Naive thymus-derived CD4-positive, alpha-beta T cell (primary cell): ENCODE measurements at regions not wholly inside any gene's neighbourhood (a gene's known extent, or its start where the extent isn't known, plus 50 kb on each side); places are given as distances from the start of the nearest gene placed in this dataset.

Source experiments
- ATAC-seq: fragments of 150-1000 bp; cut with Tn5 transposase; 2 replicates; pipeline ENCODE4 v1.10.0; 2021; ENCODE audit warnings: mild to moderate bottlenecking, moderate library complexity
- CTCF ChIA-PET: fragments of 350-600 bp; sonication (Branson Sonifier 250); formaldehyde crosslinking; loops from one replicate; lab custom pipeline; 2021; ENCODE audit warnings: antibody characterized with exemption; lab: Charles Lee
- POLR2A ChIA-PET: fragments of 350-600 bp; sonication (Branson Sonifier 250); formaldehyde crosslinking; loops from one replicate; lab custom pipeline; 2021; ENCODE audit warnings: antibody characterized with exemption, inconsistent platforms; lab: Charles Lee
- DNase-seq, 9 donors: peaks; one replicate each; pipeline versions ENCODE4 v3.0.0 to v3.0.0-alpha.2; 2020 to 2022; ENCODE audit warnings: mixed read lengths in 1 of 9
- H3K27ac ChIP-seq: one replicate; pipeline ENCODE4 v1.7.0; 2013; ENCODE audit warnings: mild to moderate bottlenecking, low read depth, low read length, moderate library complexity
- H3K27me3 ChIP-seq, 2 donors: one replicate each; pipeline ENCODE4 v1.7.0; 2013; ENCODE audit warnings: low read length in 2 of 2, mild to moderate bottlenecking in 2 of 2, moderate library complexity in 2 of 2; ENCODE audit not compliant: control insufficient read depth in 2 of 2, insufficient read depth in 2 of 2
- H3K36me3 ChIP-seq, 3 experiments: 1 replicate in 2 of 3; 2 replicates in 1 of 3; pipeline ENCODE4 v1.7.0; 2013; ENCODE audit warnings: low read length in 3 of 3, mild to moderate bottlenecking in 3 of 3, moderate library complexity in 1 of 3; ENCODE audit not compliant: insufficient read depth in 3 of 3, control insufficient read depth in 2 of 3
- H3K4me1 ChIP-seq, 2 donors: one replicate each; pipeline ENCODE4 v1.7.0; 2013; ENCODE audit warnings: low read length in 2 of 2, mild to moderate bottlenecking in 2 of 2, moderate library complexity in 1 of 2; ENCODE audit not compliant: control insufficient read depth in 2 of 2, insufficient read depth in 2 of 2
- H3K4me3 ChIP-seq: 2 replicates; pipeline ENCODE4 v1.7.0; 2013; ENCODE audit warnings: mild to moderate bottlenecking, low read length
- H3K9me3 ChIP-seq, 3 experiments: 1 replicate in 2 of 3; 2 replicates in 1 of 3; pipeline ENCODE4 v1.7.0; 2013; ENCODE audit warnings: low read length in 3 of 3; ENCODE audit not compliant: control insufficient read depth in 2 of 3
- H3K27ac Mint-ChIP-seq, 9 donors: one replicate each; pipeline ENCODE4 v1.8.0; 2020 to 2022; ENCODE audit warnings: mixed read lengths in 9 of 9, mild to moderate bottlenecking in 8 of 9, moderate library complexity in 5 of 9, inconsistent platforms in 2 of 9
- H3K27me3 Mint-ChIP-seq, 5 donors: one replicate each; pipeline ENCODE4 v1.8.0; 2021 to 2022; ENCODE audit warnings: mixed read lengths in 5 of 5, mild to moderate bottlenecking in 1 of 5
- H3K36me3 Mint-ChIP-seq, 5 donors: one replicate each; pipeline ENCODE4 v1.8.0; 2020 to 2022; ENCODE audit warnings: mixed read lengths in 5 of 5, mild to moderate bottlenecking in 3 of 5, inconsistent platforms in 1 of 5
- H3K4me1 Mint-ChIP-seq, 7 donors: one replicate each; pipeline ENCODE4 v1.8.0; 2020 to 2022; ENCODE audit warnings: mixed read lengths in 7 of 7, mild to moderate bottlenecking in 3 of 7, inconsistent platforms in 1 of 7
- H3K4me3 Mint-ChIP-seq, 10 donors: one replicate each; pipeline ENCODE4 v1.8.0; 2020 to 2022; ENCODE audit warnings: mild to moderate bottlenecking in 10 of 10, mixed read lengths in 10 of 10, moderate library complexity in 6 of 10, inconsistent platforms in 2 of 10
- H3K9me3 Mint-ChIP-seq, 11 donors: one replicate each; pipeline ENCODE4 v1.8.0; 2020 to 2022; ENCODE audit warnings: mixed read lengths in 11 of 11, mild to moderate bottlenecking in 4 of 11, inconsistent platforms in 1 of 11, moderate library complexity in 1 of 11
- intact Hi-C, 2 donors: fragments of 100-400 bp; cut with micrococcal nuclease; formaldehyde crosslinking; loops; one replicate each; pipeline ENCODE4 v1.15.1; 2023

DNA sequence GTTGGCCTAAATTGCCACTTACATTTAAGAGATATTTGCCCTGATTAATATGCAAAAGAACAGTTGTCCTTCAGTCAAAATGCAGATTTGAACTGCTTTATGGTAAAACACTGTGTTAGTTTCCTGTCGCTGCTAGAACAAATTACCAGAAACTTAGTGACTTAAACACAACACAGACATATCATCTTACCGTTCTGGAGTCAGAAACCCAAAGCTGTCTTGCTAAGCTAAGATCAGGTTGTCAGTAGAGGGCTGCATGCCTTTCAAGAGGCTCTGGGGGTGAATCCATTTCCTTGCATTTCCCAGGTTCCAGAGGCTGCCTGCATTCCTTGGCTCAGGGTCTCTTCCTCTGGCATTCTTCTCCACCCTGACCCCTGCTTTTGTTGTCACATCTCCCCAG, 149.5 kb downstream of the FAM161A start:
- H3K36me3 ChIP-seq, result no peaks in the 10 kb centered on the region
- H3K27ac ChIP-seq, result no peak overlapping the region
- DNase-seq (no peak), ATAC-seq (no peak)
- POLR2A ChIA-PET, result interaction anchor here (0.8 kb wide), 1 partner anchor 14 kb away, joined by 3 read pairs; no protein-coding TSS in a partner anchor
- H3K9me3 ChIP-seq, result no peaks in the 10 kb centered on the region
- Mint-ChIP-seq H3K27ac (no peak overlapping the region), H3K4me3 (no peak overlapping the region), H3K4me1 (peaks cover 0 to 4% (median 0%) of the 10 kb centered on the region in 7 donors), H3K9me3 (no peaks in the 10 kb centered on the region), H3K36me3 (no peaks in the 10 kb centered on the region), H3K27me3 (peaks cover 0 to 7% (median 2%) of the 10 kb centered on the region in 5 donors)
- no peaks in the 10 kb centered on the region for H3K4me1 ChIP-seq
- no peaks in the 10 kb centered on the region for H3K27me3 ChIP-seq
- no peak overlapping the region for H3K4me3 ChIP-seq
- CTCF ChIA-PET, result no interaction called here
- intact Hi-C loops, result no loop called here

DNA sequence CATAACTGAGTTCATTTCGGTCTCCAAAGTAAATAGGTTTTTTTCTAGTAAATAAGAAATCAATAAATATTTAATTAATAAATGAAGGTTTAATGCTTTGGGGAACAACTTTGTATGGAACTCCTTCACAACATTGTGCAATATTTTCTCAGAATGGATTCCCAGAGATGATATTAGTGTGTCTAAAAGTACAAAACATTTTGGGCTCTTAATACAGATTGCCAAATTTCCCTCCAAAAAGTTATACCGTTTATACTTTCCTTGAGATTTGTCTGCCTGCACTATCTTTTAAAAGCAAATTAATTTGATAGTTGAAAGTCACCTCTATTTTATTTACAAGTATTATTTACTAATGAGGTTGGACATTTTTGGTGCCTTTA, 151.8 kb downstream of the FAM161A start:
- H3K4me1 Mint-ChIP-seq, result peaks cover 0 to 3% (median 0%) of the 10 kb centered on the region in 7 donors
- H3K36me3 ChIP-seq, result no peaks in the 10 kb centered on the region

DNA sequence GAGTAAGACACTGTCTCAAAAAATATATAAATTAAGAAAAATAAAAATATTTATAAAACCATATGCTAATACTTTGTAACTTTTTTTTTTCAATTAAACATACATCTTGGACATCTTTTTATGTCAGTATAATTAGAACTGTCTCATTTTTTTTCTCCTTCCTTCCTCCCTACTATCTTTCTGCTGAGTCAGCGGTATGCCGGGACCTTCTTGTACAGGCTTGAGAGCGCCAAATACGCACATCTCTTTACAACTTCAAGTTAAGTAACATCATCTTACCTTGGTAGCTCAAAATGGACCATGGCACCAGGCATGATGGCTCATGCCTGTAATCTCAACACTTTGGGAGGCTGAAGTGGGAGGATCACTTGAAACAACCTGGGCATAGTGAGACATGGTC, 153.4 kb downstream of the FAM161A start:
- Mint-ChIP-seq H3K36me3 (no peaks in the 10 kb centered on the region), H3K27me3 (peaks cover 0 to 7% (median 5%) of the 10 kb centered on the region in 5 donors), H3K27ac (no peak overlapping the region), H3K4me1 (peaks cover 0 to 5% (median 0%) of the 10 kb centered on the region in 7 donors), H3K9me3 (no peaks in the 10 kb centered on the region), H3K4me3 (no peak overlapping the region)
- no peaks in the 10 kb centered on the region for H3K27me3 ChIP-seq
- intact Hi-C loops, result no loop called here
- no peak overlapping the region for H3K27ac ChIP-seq
- ChIA-PET CTCF (no interaction called here), POLR2A (interaction anchor here (1.5 kb wide), 1 partner anchor 64 kb away, joined by 3 read pairs; no protein-coding TSS in a partner anchor)
- ATAC-seq, result no peak
- no peak for DNase-seq
- no peaks in the 10 kb centered on the region for H3K9me3 ChIP-seq
- no peak overlapping the region for H3K4me3 ChIP-seq
- no peaks in the 10 kb centered on the region for H3K36me3 ChIP-seq
- H3K4me1 ChIP-seq, result no peaks in the 10 kb centered on the region

More for the DNA sequence above, 151.8 kb downstream of the FAM161A start:
- Histone ChIP-seq H3K4me3 (no peak overlapping the region), H3K27ac (no peak overlapping the region), H3K27me3 (no peaks in the 10 kb centered on the region), H3K9me3 (no peaks in the 10 kb centered on the region), H3K4me1 (no peaks in the 10 kb centered on the region)
- no peaks in the 10 kb centered on the region for H3K36me3 Mint-ChIP-seq
- intact Hi-C loops, result no loop called here
- ATAC-seq (no peak), DNase-seq (no peak)
- H3K27me3 Mint-ChIP-seq, result peaks cover 0 to 7% (median 5%) of the 10 kb centered on the region in 5 donors
- ChIA-PET CTCF (no interaction called here), POLR2A (interaction anchor here (1.5 kb wide), 1 partner anchor 62 kb away, joined by 3 read pairs; no protein-coding TSS in a partner anchor)
- no peaks in the 10 kb centered on the region for H3K9me3 Mint-ChIP-seq
- H3K27ac Mint-ChIP-seq, result no peak overlapping the region
- no peak overlapping the region for H3K4me3 Mint-ChIP-seq

DNA sequence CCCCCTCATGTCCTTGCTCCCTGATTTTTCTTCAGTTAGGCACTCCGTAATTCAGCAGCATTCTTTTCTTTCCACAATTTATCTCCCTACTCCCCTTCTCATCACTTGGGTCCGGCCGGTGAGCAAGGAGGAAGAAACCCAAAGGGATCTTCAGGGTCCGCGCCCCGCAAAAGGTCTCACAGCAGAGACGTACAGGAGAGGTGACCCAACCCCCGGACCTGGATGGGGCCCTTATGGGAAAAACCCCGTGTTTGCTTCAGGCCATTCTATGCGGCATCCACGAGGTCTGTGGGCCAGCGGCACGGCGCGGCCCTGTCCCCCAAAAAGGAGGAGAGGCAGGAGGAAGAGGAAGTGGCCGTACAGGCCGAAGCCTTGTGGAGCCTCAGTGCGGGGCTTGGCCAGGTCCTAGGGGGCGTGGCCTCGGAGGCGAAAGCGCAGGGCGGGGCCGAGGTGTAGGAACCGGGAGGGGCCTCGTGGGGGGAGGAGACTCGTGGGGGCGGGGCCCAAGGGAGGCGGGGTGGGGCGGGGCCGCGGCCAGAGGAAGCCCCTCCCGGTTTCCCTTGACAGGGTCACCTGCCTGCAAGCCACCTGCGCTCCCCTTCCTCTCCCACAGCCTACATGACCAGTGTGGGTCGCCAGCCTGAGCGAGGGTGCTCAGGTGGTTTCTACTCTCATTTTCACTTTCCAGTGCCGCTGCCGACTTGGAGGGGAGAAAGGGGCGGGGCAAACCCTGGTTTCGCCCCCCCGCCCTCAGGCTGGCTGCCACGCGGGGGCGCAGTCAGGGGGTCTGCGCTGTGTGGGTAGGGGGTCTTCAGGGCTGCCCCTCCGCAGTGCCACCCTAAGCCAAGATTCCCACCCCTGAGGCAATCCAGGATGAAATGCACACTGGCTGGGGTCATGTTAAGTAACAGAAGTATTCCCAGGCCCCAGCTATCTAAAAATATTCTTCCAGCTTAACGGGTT, 156.4 kb upstream of the XPO1 start:
- H3K9me3 ChIP-seq, result no peaks in the 10 kb centered on the region
- CTCF ChIA-PET, result interaction anchor here (0.7 kb wide), 1 partner anchor 138 kb away, joined by 3 read pairs; no protein-coding TSS in a partner anchor
- Mint-ChIP-seq H3K27ac (peak overlapping the region; percentile 74 to 92 (median 87)), H3K36me3 (no peaks in the 10 kb centered on the region), H3K9me3 (no peaks in the 10 kb centered on the region), H3K27me3 (peaks cover 0 to 4% (median 0%) of the 10 kb centered on the region in 5 donors), H3K4me1 (peaks cover 4 to 19% (median 15%) of the 10 kb centered on the region in 7 donors), H3K4me3 (peak overlapping the region; percentile 84 to 96 (median 91))
- peaks cover 0 to 5% of the 10 kb centered on the region in 2 donors for H3K4me1 ChIP-seq
- POLR2A ChIA-PET, result interaction anchor here (0.9 to 1.0 kb wide), 2 partner anchors 62 to 156 kb away, joined by 3 to 4 read pairs; partner anchors contain the start of gene XPO1
- intact Hi-C loops, result loop anchor here (1.0 to 10.0 kb wide), 12 partner anchors 23 to 938 kb away; partner anchors contain the start of genes FAM161A (in 2 of the 2), PAPOLG (in 2 of the 2), USP34 (in 2 of the 2) and XPO1 (in 2 of the 2)
- peak overlapping the region; percentile 74 for H3K4me3 ChIP-seq
- ATAC-seq (peak; percentile 99), DNase-seq (peak; percentile 62 to 91 (median 77))
- H3K36me3 ChIP-seq, result no peaks in the 10 kb centered on the region
- peak overlapping the region; percentile 62 for H3K27ac ChIP-seq
- H3K27me3 ChIP-seq, result no peaks in the 10 kb centered on the region

DNA sequence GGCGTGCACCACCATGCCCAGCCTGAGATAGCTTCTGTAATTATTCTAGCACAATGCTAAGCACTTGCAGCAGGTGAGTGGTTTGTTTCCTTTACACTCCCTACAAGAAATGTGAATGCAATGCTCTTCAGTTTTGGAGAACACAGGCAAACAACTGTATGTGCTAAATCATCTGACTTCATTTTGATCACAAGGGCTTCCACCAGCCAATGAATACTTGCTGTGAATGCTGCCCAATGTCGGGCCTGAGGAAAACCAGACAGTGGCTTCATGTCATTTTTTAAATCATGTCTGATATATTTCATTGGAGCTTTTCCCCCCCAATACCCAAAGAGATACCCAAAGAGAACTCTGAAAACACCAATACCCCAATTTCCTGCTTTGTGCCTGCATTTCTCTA, 155.6 kb upstream of the XPO1 start:
- intact Hi-C loops, result loop anchor here (1.0 to 10.0 kb wide), 12 partner anchors 22 to 937 kb away; partner anchors contain the start of genes FAM161A (in 2 of the 2), PAPOLG (in 2 of the 2), USP34 (in 2 of the 2) and XPO1 (in 2 of the 2)
- H3K27ac Mint-ChIP-seq, result peak overlapping the region; percentile 40 to 92 (median 85)
- Histone ChIP-seq H3K27me3 (no peaks in the 10 kb centered on the region), H3K4me1 (peaks cover 0 to 5% of the 10 kb centered on the region in 2 donors), H3K27ac (no peak overlapping the region), H3K4me3 (no peak overlapping the region), H3K9me3 (no peaks in the 10 kb centered on the region), H3K36me3 (no peaks in the 10 kb centered on the region)
- H3K4me1 Mint-ChIP-seq, result peaks cover 4 to 21% (median 15%) of the 10 kb centered on the region in 7 donors
- DNase-seq (peak in 2 of 9 donors; percentile 4 to 7), ATAC-seq (no peak)
- no peaks in the 10 kb centered on the region for H3K36me3 Mint-ChIP-seq
- POLR2A ChIA-PET, result interaction anchor here (1.3 kb wide), 1 partner anchor 155 kb away, joined by 4 read pairs; no protein-coding TSS in a partner anchor
- H3K27me3 Mint-ChIP-seq, result peaks cover 0 to 4% (median 0%) of the 10 kb centered on the region in 5 donors
- CTCF ChIA-PET, result interaction anchor here (0.7 kb wide), 1 partner anchor 138 kb away, joined by 3 read pairs; no protein-coding TSS in a partner anchor
- no peaks in the 10 kb centered on the region for H3K9me3 Mint-ChIP-seq
- peak overlapping the region; percentile 84 to 96 (median 91) for H3K4me3 Mint-ChIP-seq

DNA sequence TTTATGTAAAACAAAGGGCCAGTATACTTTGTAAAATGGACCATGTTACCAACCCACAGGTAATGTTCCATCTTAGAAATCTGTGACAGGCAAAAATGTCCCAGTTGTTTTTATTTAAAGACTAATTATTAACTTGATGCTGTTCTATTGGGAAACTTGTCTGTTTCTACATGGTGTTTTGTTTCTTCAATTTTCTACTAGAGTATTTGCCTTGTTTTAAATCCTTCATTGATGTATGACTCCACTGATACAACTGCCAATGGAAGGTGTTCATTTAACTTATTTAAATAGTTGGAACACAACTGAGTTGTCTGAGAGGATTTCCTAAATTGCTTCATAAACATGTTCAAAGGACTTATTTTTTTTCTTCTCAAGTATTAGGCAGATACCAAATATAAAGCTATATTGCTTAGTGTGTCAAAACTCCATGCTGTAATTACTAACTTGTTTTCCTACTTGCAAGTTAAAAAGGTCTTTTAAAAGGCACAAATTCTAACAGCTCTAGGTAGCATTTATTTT, 152.0 kb upstream of the XPO1 start:
- Mint-ChIP-seq H3K4me3 (no peak overlapping the region), H3K4me1 (peaks cover 4 to 17% (median 10%) of the 10 kb centered on the region in 7 donors), H3K36me3 (no peaks in the 10 kb centered on the region), H3K27me3 (no peaks in the 10 kb centered on the region), H3K27ac (no peak overlapping the region), H3K9me3 (no peaks in the 10 kb centered on the region)
- no peak for DNase-seq
- Histone ChIP-seq H3K4me1 (peaks cover 0 to 5% of the 10 kb centered on the region in 2 donors), H3K27me3 (no peaks in the 10 kb centered on the region), H3K4me3 (no peak overlapping the region), H3K27ac (no peak overlapping the region), H3K9me3 (no peaks in the 10 kb centered on the region), H3K36me3 (no peaks in the 10 kb centered on the region)
- no peak for ATAC-seq
- CTCF ChIA-PET, result no interaction called here
- POLR2A ChIA-PET, result interaction anchor here (0.5 kb wide), 1 partner anchor 15 kb away, joined by 3 read pairs; no protein-coding TSS in a partner anchor
- intact Hi-C loops, result loop anchor here (5.0 to 10.0 kb wide), 3 partner anchors 515 to 933 kb away; partner anchors contain the start of genes PAPOLG (in 1 of the 2) and SANBR (in 1 of the 2)
